ENCODE measurements at regions not wholly inside any gene's neighbourhood (a gene's known extent, or its start where the extent isn't known, plus 50 kb on each side); places are given as distances from the start of the nearest gene placed in this dataset.

GRCh38 chr18:42474577-42474976, 519.5 kb downstream of the PIK3C3 start:
- no peak for TF ChIP-seq CTCF (conservative IDR thresholded peaks at IDR 0.05 in 1 of 2, IDR thresholded peaks at IDR 0.05 in 1 of 2; ENCODE audit: low read depth in 1 of 2, low read length in 2 of 2)
- TF ChIP-seq EZH2 (IDR thresholded peaks at IDR 0.05; ENCODE audit: low read length, missing control alignments), result no peak

Measured in fibroblast of lung (primary cell).